Astrocyte (in vitro differentiated cells and primary cell): ENCODE measurements at regions not wholly inside any gene's neighbourhood (a gene's known extent, or its start where the extent isn't known, plus 50 kb on each side); places are given as distances from the start of the nearest gene placed in this dataset.

Experiments used
- DNase-seq: peaks from one replicate; pipeline ENCODE4 v3.0.0-alpha.2; 2010; ENCODE audit warnings: low read depth
- FAIRE-seq: peaks from 2 replicates; lab custom pipeline; 2011; peaks lifted over from hg19 to GRCh38; lab: Jason Lieb, UNC
- H2AFZ ChIP-seq: 2 replicates; pipeline ENCODE4 v1.6.0; 2012; ENCODE audit warnings: low read depth, low read length, inconsistent platforms
- H3K27ac ChIP-seq: 2 replicates; pipeline ENCODE4 v1.5.1; 2011; ENCODE audit warnings: low read depth, low read length, inconsistent platforms
- H3K27me3 ChIP-seq: 2 replicates; pipeline ENCODE4 v1.6.0; 2011; ENCODE audit warnings: low read length, inconsistent platforms; ENCODE audit not compliant: insufficient read depth
- H3K36me3 ChIP-seq: 2 replicates; pipeline ENCODE4 v1.5.1; 2011; ENCODE audit warnings: low read length, inconsistent platforms; ENCODE audit not compliant: insufficient read depth
- H3K4me1 ChIP-seq: 2 replicates; pipeline ENCODE4 v1.5.1; 2011; ENCODE audit warnings: low read length, inconsistent platforms; ENCODE audit not compliant: insufficient read depth
- H3K4me2 ChIP-seq: 2 replicates; pipeline ENCODE4 v1.6.0; 2012; ENCODE audit warnings: low read length, inconsistent platforms
- H3K4me3 ChIP-seq: 2 replicates; pipeline ENCODE4 v1.5.1; 2011; ENCODE audit warnings: low read depth, mild to moderate bottlenecking, low read length, inconsistent platforms; ENCODE audit not compliant: insufficient read depth
- H3K79me2 ChIP-seq: 2 replicates; pipeline ENCODE4 v1.6.0; 2012; ENCODE audit warnings: mild to moderate bottlenecking, low read length, inconsistent platforms; ENCODE audit not compliant: insufficient read depth
- H3K9ac ChIP-seq: 2 replicates; pipeline ENCODE4 v1.6.0; 2012; ENCODE audit warnings: mild to moderate bottlenecking, low read length, inconsistent platforms
- H3K9me3 ChIP-seq: 2 replicates; pipeline ENCODE4 v1.5.1; 2012; ENCODE audit warnings: low read depth, mild to moderate bottlenecking, low read length, inconsistent platforms; ENCODE audit not compliant: insufficient read depth
- H4K20me1 ChIP-seq: 2 replicates; pipeline ENCODE4 v1.6.0; 2012; ENCODE audit warnings: low read length, inconsistent platforms; ENCODE audit not compliant: insufficient read depth
- H3K27ac Mint-ChIP-seq: one replicate; pipeline ENCODE4 v1.8.0; 2021; ENCODE audit warnings: mild to moderate bottlenecking, mixed read lengths; ENCODE audit not compliant: unreplicated experiment
- H3K27me3 Mint-ChIP-seq: one replicate; pipeline ENCODE4 v1.8.0; 2021; ENCODE audit warnings: low read depth, mixed read lengths; ENCODE audit not compliant: unreplicated experiment
- H3K36me3 Mint-ChIP-seq: one replicate; pipeline ENCODE4 v1.8.0; 2021; ENCODE audit warnings: low read depth, mixed read lengths; ENCODE audit not compliant: unreplicated experiment
- H3K4me1 Mint-ChIP-seq: one replicate; pipeline ENCODE4 v1.8.0; 2021; ENCODE audit warnings: low read depth, mixed read lengths; ENCODE audit not compliant: unreplicated experiment
- H3K4me3 Mint-ChIP-seq: one replicate; pipeline ENCODE4 v1.8.0; 2021; ENCODE audit warnings: mild to moderate bottlenecking, moderate library complexity, mixed read lengths; ENCODE audit not compliant: unreplicated experiment
- H3K9me3 Mint-ChIP-seq: one replicate; pipeline ENCODE4 v1.8.0; 2021; ENCODE audit warnings: mild to moderate bottlenecking, mixed read lengths; ENCODE audit not compliant: unreplicated experiment
- EZH2 ChIP-seq: IDR thresholded peaks from 2 replicates; pipeline ENCODE4 v1.6.1; 2012; ENCODE audit warnings: mild to moderate bottlenecking, low read length, inconsistent platforms; ENCODE audit not compliant: insufficient read depth
- TF ChIP-seq, protein P1 (sequence below): IDR thresholded peaks from 2 replicates; pipeline ENCODE4 v1.5.1; 2011; ENCODE audit warnings: low read depth, mild to moderate bottlenecking, inconsistent platforms, low read length, moderate library complexity; ENCODE audit not compliant: insufficient read depth

DNA sequence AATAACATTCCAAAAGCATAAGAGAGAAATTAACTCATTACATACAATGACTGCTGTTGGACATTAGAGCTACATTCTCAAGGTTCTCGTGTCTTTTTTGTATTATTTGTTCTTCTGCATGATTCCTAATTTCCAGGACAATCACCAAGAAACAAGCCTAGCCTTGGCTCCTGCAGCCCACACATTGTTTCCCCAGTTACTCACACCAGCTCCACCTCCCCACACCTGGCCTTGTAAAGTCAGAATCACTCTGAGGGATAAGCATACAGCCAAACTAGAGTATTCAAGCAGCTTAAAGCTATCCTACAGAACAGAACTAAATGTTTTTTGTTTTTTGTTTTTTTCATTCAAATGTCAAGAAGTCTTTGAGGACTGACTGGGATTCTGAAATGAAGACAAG is 189.2 kb downstream of the HINT1 start:
- no peak overlapping the region for H3K4me2 ChIP-seq
- H3K4me3 Mint-ChIP-seq = no peak overlapping the region
- H3K27ac Mint-ChIP-seq = no peak overlapping the region
- no peaks in the 10 kb centered on the region for H3K27me3 ChIP-seq
- no peak for FAIRE-seq
- H3K79me2 ChIP-seq = no peaks in the 10 kb centered on the region
- DNase-seq = no peak
- no peaks in the 10 kb centered on the region for H3K4me1 ChIP-seq
- H3K36me3 ChIP-seq = no peaks in the 10 kb centered on the region
- H3K27ac ChIP-seq = no peak overlapping the region
- H3K27me3 Mint-ChIP-seq = peaks cover 3% of the 10 kb centered on the region
- H3K9me3 Mint-ChIP-seq = peaks cover 2% of the 10 kb centered on the region
- no peaks in the 10 kb centered on the region for H3K9me3 ChIP-seq
- no peak overlapping the region for H2AFZ ChIP-seq
- no peaks in the 10 kb centered on the region for H4K20me1 ChIP-seq
- no peak for TF ChIP-seq EZH2
- TF ChIP-seq, protein P1, sequence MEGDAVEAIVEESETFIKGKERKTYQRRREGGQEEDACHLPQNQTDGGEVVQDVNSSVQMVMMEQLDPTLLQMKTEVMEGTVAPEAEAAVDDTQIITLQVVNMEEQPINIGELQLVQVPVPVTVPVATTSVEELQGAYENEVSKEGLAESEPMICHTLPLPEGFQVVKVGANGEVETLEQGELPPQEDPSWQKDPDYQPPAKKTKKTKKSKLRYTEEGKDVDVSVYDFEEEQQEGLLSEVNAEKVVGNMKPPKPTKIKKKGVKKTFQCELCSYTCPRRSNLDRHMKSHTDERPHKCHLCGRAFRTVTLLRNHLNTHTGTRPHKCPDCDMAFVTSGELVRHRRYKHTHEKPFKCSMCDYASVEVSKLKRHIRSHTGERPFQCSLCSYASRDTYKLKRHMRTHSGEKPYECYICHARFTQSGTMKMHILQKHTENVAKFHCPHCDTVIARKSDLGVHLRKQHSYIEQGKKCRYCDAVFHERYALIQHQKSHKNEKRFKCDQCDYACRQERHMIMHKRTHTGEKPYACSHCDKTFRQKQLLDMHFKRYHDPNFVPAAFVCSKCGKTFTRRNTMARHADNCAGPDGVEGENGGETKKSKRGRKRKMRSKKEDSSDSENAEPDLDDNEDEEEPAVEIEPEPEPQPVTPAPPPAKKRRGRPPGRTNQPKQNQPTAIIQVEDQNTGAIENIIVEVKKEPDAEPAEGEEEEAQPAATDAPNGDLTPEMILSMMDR = no peak
- no peak overlapping the region for H3K9ac ChIP-seq
- peaks cover 11% of the 10 kb centered on the region for H3K4me1 Mint-ChIP-seq
- H3K36me3 Mint-ChIP-seq = no peaks in the 10 kb centered on the region
- H3K4me3 ChIP-seq = no peak overlapping the region

DNA sequence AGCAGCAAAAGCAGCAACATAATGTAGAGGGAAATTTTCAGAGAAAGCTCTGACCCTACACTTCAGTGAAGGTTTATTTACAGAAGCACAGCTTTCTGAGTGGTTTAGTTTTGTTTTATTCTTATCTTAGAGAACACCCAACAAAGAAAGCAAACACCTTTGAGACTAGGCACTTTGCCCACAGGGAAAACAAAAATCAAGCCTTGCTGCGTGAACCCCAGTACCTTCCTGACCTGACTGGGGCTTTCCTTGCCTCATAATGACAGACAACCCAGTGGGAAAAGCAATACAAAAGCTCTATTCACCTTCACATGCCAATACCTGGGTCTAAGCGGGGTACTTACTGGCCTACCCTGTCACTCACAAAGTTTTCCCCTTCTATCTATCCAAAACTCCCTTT is 189.8 kb downstream of the HINT1 start:
- Histone ChIP-seq H3K36me3 (no peaks in the 10 kb centered on the region), H3K27me3 (no peaks in the 10 kb centered on the region), H2AFZ (no peak overlapping the region), H3K4me1 (no peaks in the 10 kb centered on the region), H3K79me2 (no peaks in the 10 kb centered on the region), H3K4me3 (no peak overlapping the region), H4K20me1 (no peaks in the 10 kb centered on the region), H3K27ac (no peak overlapping the region), H3K9ac (no peak overlapping the region), H3K9me3 (no peaks in the 10 kb centered on the region), H3K4me2 (no peak overlapping the region)
- H3K4me3 Mint-ChIP-seq = no peak overlapping the region
- no peaks in the 10 kb centered on the region for H3K36me3 Mint-ChIP-seq
- DNase-seq = no peak
- peak; percentile 9 for FAIRE-seq
- peaks cover 3% of the 10 kb centered on the region for H3K27me3 Mint-ChIP-seq
- H3K9me3 Mint-ChIP-seq = peaks cover 2% of the 10 kb centered on the region
- peaks cover 11% of the 10 kb centered on the region for H3K4me1 Mint-ChIP-seq
- no peak for TF ChIP-seq EZH2
- H3K27ac Mint-ChIP-seq = no peak overlapping the region

DNA sequence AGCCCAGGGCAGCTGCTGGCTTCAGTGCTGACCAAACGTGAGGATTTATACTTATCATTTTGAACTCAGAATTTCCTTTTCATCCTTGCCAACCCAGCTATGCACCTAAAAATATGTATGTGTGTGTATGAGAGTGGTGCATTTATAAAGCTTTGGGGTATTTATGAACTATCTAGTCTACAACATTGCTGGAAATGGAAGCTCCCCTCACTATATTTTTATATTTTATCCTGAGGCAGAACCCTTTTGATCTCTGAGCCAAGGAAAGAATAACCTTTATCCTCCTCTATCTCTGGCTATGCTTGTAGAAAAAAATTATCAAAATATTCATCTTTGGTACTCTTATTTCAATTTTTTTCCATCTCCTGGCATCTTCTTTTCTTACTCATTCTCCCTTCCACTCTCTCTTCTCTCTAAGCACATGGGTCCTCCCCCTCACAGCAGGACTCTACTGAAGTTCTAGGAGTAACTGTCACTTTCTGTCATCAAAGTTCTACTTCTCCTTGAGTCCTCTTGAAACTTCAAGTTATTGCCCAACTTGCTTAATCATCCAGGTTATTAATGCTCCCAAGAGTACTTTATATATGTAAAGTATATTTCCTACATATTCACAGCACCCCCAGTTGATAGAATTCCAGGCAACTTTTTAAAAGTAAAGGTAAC is 190.9 kb downstream of the HINT1 start:
- H4K20me1 ChIP-seq = no peaks in the 10 kb centered on the region
- no peak overlapping the region for H3K27ac ChIP-seq
- no peak overlapping the region for H3K4me3 ChIP-seq
- no peaks in the 10 kb centered on the region for H3K79me2 ChIP-seq
- DNase-seq = no peak
- no peaks in the 10 kb centered on the region for H3K27me3 ChIP-seq
- H3K4me2 ChIP-seq = no peak overlapping the region
- Mint-ChIP-seq H3K36me3 (no peaks in the 10 kb centered on the region), H3K27ac (no peak overlapping the region), H3K9me3 (peaks cover 2% of the 10 kb centered on the region), H3K27me3 (peaks cover 3% of the 10 kb centered on the region), H3K4me3 (no peak overlapping the region), H3K4me1 (peaks cover 11% of the 10 kb centered on the region)
- no peak for TF ChIP-seq EZH2
- TF ChIP-seq, protein P1 = no peak
- H2AFZ ChIP-seq = no peak overlapping the region
- no peak for FAIRE-seq
- H3K36me3 ChIP-seq = no peaks in the 10 kb centered on the region
- no peaks in the 10 kb centered on the region for H3K4me1 ChIP-seq
- no peak overlapping the region for H3K9ac ChIP-seq
- no peaks in the 10 kb centered on the region for H3K9me3 ChIP-seq
